SK-N-DZ (cell line): ENCODE measurements at regions not wholly inside any gene's neighbourhood (a gene's known extent, or its start where the extent isn't known, plus 50 kb on each side); places are given as distances from the start of the nearest gene placed in this dataset.
"Not testable (repeated sequence)": the region's sequence is repeated elsewhere in the genome, so short reads cannot be mapped to it uniquely, and the experiment has no call there.

Experiments used
- DNase-seq: peaks from one replicate; pipeline ENCODE4 v3.0.0-alpha.2; 2015; ENCODE audit warnings: low spot score
- small RNA-seq, 2 experiments: library from RNA; depleted of rRNA; stranded (forward); fragments of <200 nt; gene quantifications; one replicate each; pipeline ENCODE3, GENCODE V24; 2014

- DNase-seq, result no peak
Measured at GRCh38 chr4:18110099-18110498, 88.5 kb upstream of the LCORL start.

- DNase-seq, result no peak
Measured at GRCh38 chr4:18109676-18110075, 88.1 kb upstream of the LCORL start.

DNA sequence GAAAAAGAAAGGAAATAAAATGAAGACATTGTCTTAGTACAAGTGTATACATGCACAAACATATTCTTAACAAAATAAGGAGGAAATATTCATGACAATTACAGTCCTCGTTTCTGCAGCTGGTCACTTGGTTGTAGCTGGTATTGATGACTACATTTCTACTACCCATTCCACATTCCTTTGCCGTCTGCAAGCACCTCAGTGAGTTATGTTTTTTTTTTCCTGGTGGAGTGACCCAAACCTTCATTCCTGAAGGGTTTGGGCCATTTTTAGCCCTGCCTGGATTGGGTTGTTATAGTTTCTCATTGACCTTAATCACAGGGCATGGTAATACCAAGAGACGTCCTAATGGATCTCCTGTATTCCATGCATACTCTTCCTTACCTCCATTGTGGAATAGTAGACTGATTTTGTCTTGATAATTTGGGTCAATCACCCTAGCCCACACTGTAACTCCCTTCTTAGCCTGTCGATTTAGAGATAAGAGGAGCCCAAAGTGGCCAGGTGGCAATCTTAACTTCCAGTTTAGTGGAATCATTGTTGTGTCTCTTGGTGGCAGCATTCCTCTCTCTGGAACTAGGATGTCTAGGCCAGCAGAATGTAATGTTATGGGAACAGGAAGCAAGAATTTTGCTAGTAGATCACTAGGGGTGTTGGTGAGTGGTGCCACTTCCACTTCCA is 86.4 kb upstream of the LCORL start:
- DNase-seq, result not testable (repeated sequence)

- DNase-seq, result no peak
Measured at GRCh38 chr4:18106620-18107019, 85.1 kb upstream of the LCORL start.

GRCh38 chr4:18105030-18106011 is 83.8 kb upstream of the LCORL start:
- no peak for DNase-seq

- no peak for DNase-seq
Measured at GRCh38 chr4:18103876-18104605, 82.5 kb upstream of the LCORL start.

DNA sequence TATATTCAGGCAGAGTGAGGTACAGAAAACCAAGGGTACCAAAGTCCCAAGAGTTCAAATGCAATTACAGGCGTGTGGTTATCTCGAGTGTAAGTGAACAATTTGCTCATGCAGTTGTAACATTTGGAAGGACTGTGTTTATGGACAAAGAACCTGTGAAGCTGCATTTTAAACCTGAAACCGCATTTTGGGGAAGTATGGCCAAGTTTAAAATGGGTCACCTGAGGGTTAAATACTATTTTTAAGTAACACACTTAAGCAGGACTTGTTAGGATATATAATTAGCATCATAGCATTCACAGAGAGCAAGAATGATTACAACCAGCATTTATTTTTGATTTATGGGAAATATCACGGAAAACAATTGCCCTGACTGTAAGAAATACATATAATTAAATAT is 79.1 kb upstream of the LCORL start:
- no peak for DNase-seq

GRCh38 chr4:18090447-18090846 is 68.9 kb upstream of the LCORL start:
- DNase-seq, result not testable (repeated sequence)

DNA sequence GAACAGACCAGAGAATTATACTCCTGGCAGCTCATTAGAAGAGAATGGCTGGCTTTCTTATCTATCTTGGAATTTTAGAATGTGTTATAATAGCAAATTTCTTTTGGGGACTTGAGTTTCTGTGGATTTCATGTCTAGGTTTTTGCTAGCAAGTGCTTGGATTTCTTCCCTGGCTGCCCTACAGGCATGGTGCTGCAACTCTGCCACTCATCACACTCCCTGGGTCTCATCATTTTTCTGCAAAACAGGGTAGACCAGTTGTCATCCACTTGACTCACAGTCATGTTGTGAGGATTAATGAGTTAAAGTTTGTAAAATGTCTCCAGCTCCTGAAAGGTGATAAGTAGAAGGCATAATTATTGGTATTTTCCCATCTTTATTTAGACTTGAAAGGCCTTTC is 60.7 kb upstream of the LCORL start:
- DNase-seq, result no peak

GRCh38 chr4:18081708-18082107 is 60.2 kb upstream of the LCORL start:
- no peak for DNase-seq

- DNase-seq, result no peak
Measured at GRCh38 chr4:18077808-18078207, 56.3 kb upstream of the LCORL start.

GRCh38 chr4:18075823-18076433 is 54.4 kb upstream of the LCORL start:
- peak; percentile 47 for DNase-seq

GRCh38 chr4:18071894-18072293 is 50.3 kb upstream of the LCORL start:
- DNase-seq, result no peak

Small RNA genes lying in the stretch of these regions (small RNA-seq; reads per million reads assigned to genes)
- 0 to 0.09 reads per million in 2 experiments for gene RNA5SP157
